Esophagus muscularis mucosa (tissue), 4 donors: ENCODE measurements at regions not wholly inside any gene's neighbourhood (a gene's known extent, or its start where the extent isn't known, plus 50 kb on each side); places are given as distances from the start of the nearest gene placed in this dataset.
"Not testable (repeated sequence)": the region's sequence is repeated elsewhere in the genome, so short reads cannot be mapped to it uniquely, and the experiment has no call there.

Experiments used
- DNase-seq: peaks from one replicate; pipeline ENCODE4 v3.0.0-alpha.2; 2017; ENCODE audit errors: extremely low spot score
- H3K27ac ChIP-seq, 4 donors: fragments of 200-600 bp; sonication (generic); replicated peaks in 1 of 4; 1 replicate in 3 of 4; 2 replicates in 1 of 4; pipeline ENCODE4 v1.5.1; 2016 to 2019; ENCODE audit warnings: mild to moderate bottlenecking in 1 of 4
- H3K27me3 ChIP-seq, 4 donors: fragments of 200-600 bp; sonication (generic); one replicate each; pipeline versions ENCODE4 v1.5.1 to v1.6.0; 2016 to 2019
- H3K36me3 ChIP-seq, 4 donors: fragments of 200-600 bp; sonication (generic); one replicate each; pipeline ENCODE4 v1.5.1; 2016 to 2019
- H3K4me1 ChIP-seq, 4 donors: fragments of 200-600 bp; sonication (generic); one replicate each; pipeline ENCODE4 v1.5.1; 2016 to 2019
- H3K4me3 ChIP-seq, 4 donors: fragments of 200-600 bp; sonication (generic); 1 replicate in 2 of 4; 2 replicates in 2 of 4; pipeline ENCODE4 v1.5.1; 2016 to 2019; ENCODE audit warnings: mild to moderate bottlenecking in 4 of 4, moderate library complexity in 1 of 4
- H3K9me3 ChIP-seq, 4 donors: fragments of 200-600 bp; sonication (generic); 1 replicate in 3 of 4; 2 replicates in 1 of 4; pipeline ENCODE4 v1.5.1; 2016 to 2019
- EP300 ChIP-seq: sonication (generic); formaldehyde crosslinking; IDR thresholded peaks from one replicate; pipeline ENCODE4 v1.6.1; 2017; ENCODE audit warnings: antibody characterized with exemption
- POLR2A ChIP-seq: fragments of 450-650 bp; IDR thresholded peaks from one replicate; pipeline ENCODE4 v1.6.1; 2017; ENCODE audit warnings: antibody characterized with exemption, moderate library complexity, mild to moderate bottlenecking, low read depth
- POLR2AphosphoS5 ChIP-seq, 2 donors: sonication (generic); formaldehyde crosslinking; IDR thresholded peaks; one replicate each; pipeline ENCODE4 v1.6.1; 2017; ENCODE audit warnings: antibody characterized with exemption in 2 of 2
- WGBS: methylation state at CpG from one replicate; pipeline ENCODE4 v1.1.5; 2018; 5-methylcytosine and 5-hydroxymethylcytosine counted together
- intact Hi-C: fragments of 100-400 bp; cut with DNase I; formaldehyde crosslinking; loops from one replicate; pipeline ENCODE4 v1.15.1; 2023
- small RNA-seq, 3 donors: library from RNA; depleted of rRNA; stranded (forward); fragments of <200 nt; gene quantifications; one replicate each; pipeline ENCODE3, GENCODE V24; 2016
- TF ChIP-seq, protein P1 (sequence below), 3 experiments: fragments of 200-600 bp in 2 of 3; fragments of 450-650 bp in 1 of 3; sonication (generic) in 2 of 3; IDR thresholded peaks; one replicate each; pipeline ENCODE4 v1.5.1; 2017 to 2019; ENCODE audit warnings: antibody characterized with exemption in 3 of 3, mild to moderate bottlenecking in 2 of 3, moderate library complexity in 1 of 3

GRCh38 chr3:137693791-137694190 lies 70.3 kb upstream of the SOX14 start:
- intact Hi-C loops: no loop called here
- Histone ChIP-seq H3K4me3 (no peak overlapping the region), H3K27ac (no peak overlapping the region), H3K36me3 (no peaks in the 10 kb centered on the region), H3K4me1 (no peaks in the 10 kb centered on the region), H3K27me3 (no peaks in the 10 kb centered on the region), H3K9me3 (no peaks in the 10 kb centered on the region)
- TF ChIP-seq POLR2A: no peak
- TF ChIP-seq, protein P1, sequence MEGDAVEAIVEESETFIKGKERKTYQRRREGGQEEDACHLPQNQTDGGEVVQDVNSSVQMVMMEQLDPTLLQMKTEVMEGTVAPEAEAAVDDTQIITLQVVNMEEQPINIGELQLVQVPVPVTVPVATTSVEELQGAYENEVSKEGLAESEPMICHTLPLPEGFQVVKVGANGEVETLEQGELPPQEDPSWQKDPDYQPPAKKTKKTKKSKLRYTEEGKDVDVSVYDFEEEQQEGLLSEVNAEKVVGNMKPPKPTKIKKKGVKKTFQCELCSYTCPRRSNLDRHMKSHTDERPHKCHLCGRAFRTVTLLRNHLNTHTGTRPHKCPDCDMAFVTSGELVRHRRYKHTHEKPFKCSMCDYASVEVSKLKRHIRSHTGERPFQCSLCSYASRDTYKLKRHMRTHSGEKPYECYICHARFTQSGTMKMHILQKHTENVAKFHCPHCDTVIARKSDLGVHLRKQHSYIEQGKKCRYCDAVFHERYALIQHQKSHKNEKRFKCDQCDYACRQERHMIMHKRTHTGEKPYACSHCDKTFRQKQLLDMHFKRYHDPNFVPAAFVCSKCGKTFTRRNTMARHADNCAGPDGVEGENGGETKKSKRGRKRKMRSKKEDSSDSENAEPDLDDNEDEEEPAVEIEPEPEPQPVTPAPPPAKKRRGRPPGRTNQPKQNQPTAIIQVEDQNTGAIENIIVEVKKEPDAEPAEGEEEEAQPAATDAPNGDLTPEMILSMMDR (IDR thresholded peaks at IDR 0.05): no peak
- TF ChIP-seq EP300: no peak
- no peak for TF ChIP-seq POLR2AphosphoS5 (IDR thresholded peaks at IDR 0.05)
- WGBS: 80% methylated on average over 2 of the region's 2 CpGs
- no peak for DNase-seq

- H3K27me3 ChIP-seq: no peaks in the 10 kb centered on the region
- no peaks in the 10 kb centered on the region for H3K36me3 ChIP-seq
- H3K4me1 ChIP-seq: no peaks in the 10 kb centered on the region
- intact Hi-C loops: no loop called here
- H3K9me3 ChIP-seq: no peaks in the 10 kb centered on the region
- no peak for DNase-seq
- no peak overlapping the region for H3K27ac ChIP-seq
- no peak overlapping the region for H3K4me3 ChIP-seq
- TF ChIP-seq POLR2AphosphoS5 (IDR thresholded peaks at IDR 0.05) (no peak), EP300 (no peak), POLR2A (no peak)
- TF ChIP-seq, protein P1 (IDR thresholded peaks at IDR 0.05): no peak
- 45% methylated on average over 6 of the region's 6 CpGs for WGBS
Observed at GRCh38 chr3:137694836-137695235, 69.3 kb upstream of the SOX14 start.

DNA sequence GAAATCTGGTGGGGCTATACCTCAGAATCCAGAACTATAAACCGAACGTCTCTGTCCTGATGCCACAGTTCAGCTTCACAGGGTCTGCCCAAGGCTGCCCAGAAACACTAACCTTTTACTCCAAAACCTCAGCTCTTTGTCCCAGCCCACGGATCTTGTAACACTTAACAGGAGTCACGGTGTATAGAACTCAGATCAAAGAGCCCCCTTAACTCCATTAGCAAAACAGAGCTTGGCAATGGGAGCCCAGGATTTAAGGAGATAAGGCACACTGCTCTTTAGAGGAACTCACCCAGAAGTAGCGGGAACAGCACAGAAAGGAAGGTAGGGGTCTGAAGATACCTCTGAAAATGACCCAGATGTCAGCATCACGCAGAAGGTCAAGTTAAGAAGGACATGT lies 68.8 kb upstream of the SOX14 start:
- Histone ChIP-seq H3K9me3 (no peaks in the 10 kb centered on the region), H3K27ac (no peak overlapping the region), H3K36me3 (no peaks in the 10 kb centered on the region), H3K4me3 (no peak overlapping the region), H3K4me1 (no peaks in the 10 kb centered on the region), H3K27me3 (no peaks in the 10 kb centered on the region)
- intact Hi-C loops: no loop called here
- no peak for TF ChIP-seq EP300
- TF ChIP-seq, protein P1 (IDR thresholded peaks at IDR 0.05): no peak
- no peak for TF ChIP-seq POLR2AphosphoS5 (IDR thresholded peaks at IDR 0.05)
- TF ChIP-seq POLR2A: no peak
- WGBS: 51% methylated on average over 3 of the region's 6 CpGs
- DNase-seq: no peak

- H3K4me1 ChIP-seq: no peaks in the 10 kb centered on the region
- no peaks in the 10 kb centered on the region for H3K36me3 ChIP-seq
- no peak for TF ChIP-seq EP300
- TF ChIP-seq POLR2AphosphoS5 (IDR thresholded peaks at IDR 0.05): no peak
- TF ChIP-seq POLR2A: no peak
- TF ChIP-seq, protein P1 (IDR thresholded peaks at IDR 0.05): no peak
- WGBS: 12% methylated on average over 3 of the region's 3 CpGs
- intact Hi-C loops: no loop called here
- DNase-seq: no peak
- no peaks in the 10 kb centered on the region for H3K9me3 ChIP-seq
- H3K4me3 ChIP-seq: no peak overlapping the region
- peaks cover 0 to 7% (median 0%) of the 10 kb centered on the region in 4 donors for H3K27me3 ChIP-seq
- H3K27ac ChIP-seq: no peak overlapping the region
Observed at GRCh38 chr3:137709011-137709601, 55.0 kb upstream of the SOX14 start.

DNA sequence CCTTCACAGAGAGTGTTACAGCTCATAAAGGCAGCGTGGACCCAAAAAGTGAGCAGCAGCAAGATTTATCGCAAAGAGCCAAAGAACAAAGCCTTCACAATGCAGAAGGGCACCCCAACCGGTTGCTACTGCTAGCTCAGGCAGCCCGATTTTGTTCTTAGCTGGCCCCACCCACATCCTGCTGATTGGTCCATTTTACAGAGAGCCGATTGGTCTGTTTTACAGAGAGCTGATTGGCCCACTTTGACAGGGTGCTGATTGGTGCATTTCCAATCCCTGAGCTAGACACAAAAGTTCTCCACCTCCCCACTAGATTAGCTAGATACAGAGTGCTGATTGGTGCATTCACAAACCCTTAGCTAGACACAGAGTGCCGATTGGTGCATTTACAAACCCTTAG lies 50.1 kb upstream of the SOX14 start:
- DNase-seq, H3K27ac ChIP-seq, H3K36me3 ChIP-seq, intact Hi-C loops, H3K4me1 ChIP-seq, H3K4me3 ChIP-seq, H3K27me3 ChIP-seq: not testable (repeated sequence)
- WGBS: 88% methylated on average over 4 of the region's 6 CpGs
- peaks cover 0 to 26% (median 3%) of the 10 kb centered on the region in 4 donors for H3K9me3 ChIP-seq

Small RNA genes in the stretch of these regions (small RNA-seq; reads per million reads assigned to genes)
- 0 reads per million in 3 donors for gene RNA5SP142
